GM23338 (cell line): ENCODE measurements at regions not wholly inside any gene's neighbourhood (a gene's known extent, or its start where the extent isn't known, plus 50 kb on each side); places are given as distances from the start of the nearest gene placed in this dataset.

Source experiments
- ATAC-seq: fragments of 200-7000 bp; cut with Tn5 transposase; 3 replicates; pipeline ENCODE4 v1.9.1; 2020
- DNase-seq: peaks from one replicate; pipeline ENCODE4 v3.0.0-alpha.2; 2015; ENCODE audit warnings: low spot score
- H2AFZ ChIP-seq: fragments of 200-600 bp; sonication (generic); 2 replicates; pipeline ENCODE4 v1.8.0; 2016; ENCODE audit warnings: antibody characterized with exemption, mild to moderate bottlenecking, moderate library complexity
- H3F3A ChIP-seq: fragments of 200-600 bp; sonication (generic); replicated peaks from 2 replicates; pipeline ENCODE4 v1.8.0; 2017; ENCODE audit warnings: antibody characterized with exemption, mixed run types, low read depth
- H3K27ac ChIP-seq: fragments of 200-600 bp; sonication (generic); 2 replicates; pipeline ENCODE4 v1.6.1; 2016; ENCODE audit warnings: low read depth
- H3K27me3 ChIP-seq: fragments of 200-600 bp; sonication (generic); 2 replicates; pipeline ENCODE4 v1.8.0; 2016; ENCODE audit warnings: mild to moderate bottlenecking, mixed run types, moderate library complexity; ENCODE audit not compliant: insufficient read depth
- H3K36me3 ChIP-seq: fragments of 200-600 bp; sonication (generic); 2 replicates; pipeline ENCODE4 v1.8.0; 2016; ENCODE audit warnings: mild to moderate bottlenecking; ENCODE audit not compliant: insufficient read depth
- H3K4me1 ChIP-seq: fragments of 200-600 bp; sonication (generic); 2 replicates; pipeline ENCODE4 v1.8.0; 2016; ENCODE audit warnings: mild to moderate bottlenecking, moderate library complexity; ENCODE audit not compliant: insufficient read depth
- H3K4me2 ChIP-seq: fragments of 200-600 bp; sonication (generic); 2 replicates; pipeline ENCODE4 v1.7.1; 2017; ENCODE audit warnings: mixed run types
- H3K4me3 ChIP-seq: fragments of 200-600 bp; sonication (generic); 2 replicates; pipeline ENCODE4 v1.6.1; 2016; ENCODE audit warnings: mixed run types
- H3K79me2 ChIP-seq: fragments of 200-600 bp; sonication (generic); replicated peaks from 2 replicates; pipeline ENCODE4 v1.8.0; 2017; ENCODE audit warnings: mild to moderate bottlenecking; ENCODE audit not compliant: insufficient read depth
- H3K9me2 ChIP-seq: fragments of 200-600 bp; sonication (generic); 2 replicates; pipeline ENCODE4 v1.8.0; 2017; ENCODE audit not compliant: insufficient read depth
- H4K20me1 ChIP-seq: fragments of 200-600 bp; sonication (generic); replicated peaks from 2 replicates; pipeline ENCODE4 v1.8.0; 2017; ENCODE audit warnings: mild to moderate bottlenecking; ENCODE audit not compliant: insufficient read depth
- H3K27ac Mint-ChIP-seq: 2 replicates; pipeline ENCODE4 v1.8.0; 2020; ENCODE audit warnings: inconsistent platforms, mild to moderate bottlenecking, moderate library complexity, mixed read lengths
- H3K27me3 Mint-ChIP-seq: 3 replicates; pipeline ENCODE4 v1.8.0; 2022; ENCODE audit warnings: low read depth, mild to moderate bottlenecking, moderate library complexity, mixed read lengths, inconsistent platforms; ENCODE audit not compliant: insufficient read depth, poor library complexity
- H3K36me3 Mint-ChIP-seq: 3 replicates; pipeline ENCODE4 v1.8.0; 2021; ENCODE audit warnings: low read depth, mild to moderate bottlenecking, inconsistent platforms, moderate library complexity, mixed read lengths
- H3K4me1 Mint-ChIP-seq: 3 replicates; pipeline ENCODE4 v1.8.0; 2020; ENCODE audit warnings: mild to moderate bottlenecking, inconsistent platforms, mixed read lengths
- H3K4me3 Mint-ChIP-seq: 3 replicates; pipeline ENCODE4 v1.8.0; 2021; ENCODE audit warnings: moderate library complexity, mild to moderate bottlenecking, inconsistent platforms, mixed read lengths
- H3K9me3 Mint-ChIP-seq: 3 replicates; pipeline ENCODE4 v1.8.0; 2020; ENCODE audit warnings: moderate library complexity, mild to moderate bottlenecking, inconsistent platforms, mixed read lengths
- CREB1 ChIP-seq: fragments of 250-450 bp; sonication (Bioruptor Pico); IDR thresholded peaks from 2 replicates; pipeline ENCODE4 v1.5.0; 2020; ENCODE audit warnings: low read depth, mild to moderate bottlenecking, moderate library complexity
- CTCF ChIP-seq, 2 experiments: fragments of 200-600 bp in 1 of 2; sonication (generic) in 1 of 2; conservative IDR thresholded peaks; 2 replicates each; pipeline versions ENCODE4 v1.5.1 to v1.6.1; 2016 to 2017; ENCODE audit warnings: antibody characterized with exemption in 2 of 2, low read depth in 2 of 2, mild to moderate bottlenecking in 2 of 2, moderate library complexity in 1 of 2
- ETS1 ChIP-seq: IDR thresholded peaks from 2 replicates; pipeline ENCODE4 v1.6.1; 2016; ENCODE audit warnings: antibody characterized with exemption
- EZH2 ChIP-seq: fragments of 200-600 bp; sonication (generic); IDR thresholded peaks from one replicate; pipeline ENCODE4 v1.8.0; 2017; ENCODE audit warnings: antibody characterized with exemption, mild to moderate bottlenecking, low read depth; ENCODE audit not compliant: unreplicated experiment
- EZH2phosphoT487 ChIP-seq: fragments of 200-600 bp; sonication (generic); IDR thresholded peaks from one replicate; pipeline ENCODE4 v1.8.1; 2018; ENCODE audit warnings: antibody characterized with exemption; ENCODE audit not compliant: unreplicated experiment
- JUNB ChIP-seq: IDR thresholded peaks from one replicate; pipeline ENCODE4 v1.6.1; 2016; ENCODE audit warnings: antibody characterized with exemption; ENCODE audit not compliant: unreplicated experiment
- NANOG ChIP-seq: IDR thresholded peaks from 2 replicates; pipeline ENCODE4 v1.6.1; 2016; ENCODE audit warnings: antibody characterized with exemption, borderline replicate concordance
- POLR2AphosphoS5 ChIP-seq: IDR thresholded peaks from 2 replicates; pipeline ENCODE4 v1.6.1; 2016; ENCODE audit warnings: antibody characterized with exemption, low read depth
- STAT1 ChIP-seq: IDR thresholded peaks from one replicate; pipeline ENCODE4 v1.6.1; 2016; ENCODE audit warnings: antibody characterized with exemption; ENCODE audit not compliant: unreplicated experiment
- ZNF114 ChIP-seq: fragments of 250-450 bp; sonication (Bioruptor Pico); IDR thresholded peaks from 2 replicates; pipeline ENCODE4 v1.5.0; 2020; ENCODE audit warnings: mild to moderate bottlenecking, moderate library complexity
- ZNF331 ChIP-seq: fragments of 250-450 bp; sonication (Bioruptor Pico); IDR thresholded peaks from 2 replicates; pipeline ENCODE4 v1.5.0; 2020; ENCODE audit warnings: low read depth, mild to moderate bottlenecking, moderate library complexity
- ZNF462 ChIP-seq: fragments of 250-450 bp; sonication (Bioruptor Pico); IDR thresholded peaks from 2 replicates; pipeline ENCODE4 v1.5.0; 2020; ENCODE audit warnings: mild to moderate bottlenecking, moderate library complexity

GRCh38 chr3:174776123-174776522, 83.0 kb upstream of the NAALADL2 start:
- H3K27ac Mint-ChIP-seq = no peak overlapping the region

More at GRCh38 chr3:174776123-174776522, 83.0 kb upstream of the NAALADL2 start:
- H3K4me1 ChIP-seq = no peaks in the 10 kb centered on the region
- no peaks in the 10 kb centered on the region for H3K36me3 ChIP-seq
- DNase-seq = no peak
- Mint-ChIP-seq H3K4me1 (peaks cover 6% of the 10 kb centered on the region; the same call in 2 of the 3 replicates), H3K27me3 (no peaks in the 10 kb centered on the region), H3K4me3 (no peak overlapping the region), H3K36me3 (no peaks in the 10 kb centered on the region; the same call in 2 of the 3 replicates), H3K9me3 (peaks cover 8% of the 10 kb centered on the region; the same call in 1 of the 3 replicates)
- ATAC-seq = no peak
- no peak overlapping the region for H3K4me3 ChIP-seq
- H2AFZ ChIP-seq = no peak overlapping the region
- H3K27ac ChIP-seq = no peak overlapping the region
- H3K9me2 ChIP-seq = 0 out of 2 replicates have a peak, but pooled peaks cover 5% of the 10 kb centered on the region
- no peaks in the 10 kb centered on the region for H3K79me2 ChIP-seq
- no peaks in the 10 kb centered on the region for H3F3A ChIP-seq
- H3K27me3 ChIP-seq = no peaks in the 10 kb centered on the region
- no peak overlapping the region for H3K4me2 ChIP-seq
- no peak for TF ChIP-seq ZNF331 (CRISPR knock-in tag)
- no peak for TF ChIP-seq POLR2AphosphoS5
- no peak for TF ChIP-seq CREB1 (CRISPR knock-in tag)
- no peak for TF ChIP-seq STAT1
- TF ChIP-seq ETS1 = no peak
- TF ChIP-seq EZH2 = no peak
- TF ChIP-seq CTCF (conservative IDR thresholded peaks at IDR 0.05; ENCODE audit: low read depth in 2 of 2) = no peak
- no peak for TF ChIP-seq ZNF114 (CRISPR knock-in tag)
- TF ChIP-seq ZNF462 (CRISPR knock-in tag) = no peak
- TF ChIP-seq JUNB = no peak
- TF ChIP-seq NANOG = no peak
- no peak for TF ChIP-seq EZH2phosphoT487
- H4K20me1 ChIP-seq = no peaks in the 10 kb centered on the region
